Liver (tissue), 2 donors: ENCODE measurements at regions not wholly inside any gene's neighbourhood (a gene's known extent, or its start where the extent isn't known, plus 50 kb on each side); places are given as distances from the start of the nearest gene placed in this dataset.

Source experiments
- TF ChIP-seq, protein P1 (sequence below): IDR thresholded peaks from 2 replicates; pipeline ENCODE4 v1.6.1; 2016; ENCODE audit warnings: antibody characterized with exemption, mild to moderate bottlenecking
- TF ChIP-seq, protein P2 (sequence below): fragments of 150-350 bp; IDR thresholded peaks from 2 replicates; pipeline ENCODE4 v1.5.1; 2017; ENCODE audit warnings: improper control_type of control experiment, low read depth, low read length; ENCODE audit not compliant: missing input control
- donor health status: healthy.

DNA sequence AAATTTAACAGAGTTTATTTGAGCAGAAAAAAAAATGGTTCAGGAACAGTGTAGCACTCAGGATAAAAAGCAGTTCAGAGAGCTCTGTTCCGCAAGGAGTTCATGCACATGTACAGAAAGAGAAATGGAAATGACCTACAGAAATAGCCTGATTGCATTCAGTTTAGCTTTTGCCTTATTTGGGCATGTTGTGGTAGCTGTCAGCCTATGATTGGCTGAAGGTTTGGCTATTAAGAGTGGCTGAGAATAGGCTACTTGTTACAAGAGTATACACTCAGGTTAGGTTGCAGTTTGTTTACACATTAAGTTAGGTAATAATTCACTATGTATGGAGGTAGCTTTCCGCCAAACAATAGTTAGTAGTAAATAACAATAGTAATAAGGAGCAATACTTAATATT, 511.0 kb upstream of the TMPRSS15 start:
- TF ChIP-seq, protein P1, sequence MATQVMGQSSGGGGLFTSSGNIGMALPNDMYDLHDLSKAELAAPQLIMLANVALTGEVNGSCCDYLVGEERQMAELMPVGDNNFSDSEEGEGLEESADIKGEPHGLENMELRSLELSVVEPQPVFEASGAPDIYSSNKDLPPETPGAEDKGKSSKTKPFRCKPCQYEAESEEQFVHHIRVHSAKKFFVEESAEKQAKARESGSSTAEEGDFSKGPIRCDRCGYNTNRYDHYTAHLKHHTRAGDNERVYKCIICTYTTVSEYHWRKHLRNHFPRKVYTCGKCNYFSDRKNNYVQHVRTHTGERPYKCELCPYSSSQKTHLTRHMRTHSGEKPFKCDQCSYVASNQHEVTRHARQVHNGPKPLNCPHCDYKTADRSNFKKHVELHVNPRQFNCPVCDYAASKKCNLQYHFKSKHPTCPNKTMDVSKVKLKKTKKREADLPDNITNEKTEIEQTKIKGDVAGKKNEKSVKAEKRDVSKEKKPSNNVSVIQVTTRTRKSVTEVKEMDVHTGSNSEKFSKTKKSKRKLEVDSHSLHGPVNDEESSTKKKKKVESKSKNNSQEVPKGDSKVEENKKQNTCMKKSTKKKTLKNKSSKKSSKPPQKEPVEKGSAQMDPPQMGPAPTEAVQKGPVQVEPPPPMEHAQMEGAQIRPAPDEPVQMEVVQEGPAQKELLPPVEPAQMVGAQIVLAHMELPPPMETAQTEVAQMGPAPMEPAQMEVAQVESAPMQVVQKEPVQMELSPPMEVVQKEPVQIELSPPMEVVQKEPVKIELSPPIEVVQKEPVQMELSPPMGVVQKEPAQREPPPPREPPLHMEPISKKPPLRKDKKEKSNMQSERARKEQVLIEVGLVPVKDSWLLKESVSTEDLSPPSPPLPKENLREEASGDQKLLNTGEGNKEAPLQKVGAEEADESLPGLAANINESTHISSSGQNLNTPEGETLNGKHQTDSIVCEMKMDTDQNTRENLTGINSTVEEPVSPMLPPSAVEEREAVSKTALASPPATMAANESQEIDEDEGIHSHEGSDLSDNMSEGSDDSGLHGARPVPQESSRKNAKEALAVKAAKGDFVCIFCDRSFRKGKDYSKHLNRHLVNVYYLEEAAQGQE, result no peak
- TF ChIP-seq, protein P2, sequence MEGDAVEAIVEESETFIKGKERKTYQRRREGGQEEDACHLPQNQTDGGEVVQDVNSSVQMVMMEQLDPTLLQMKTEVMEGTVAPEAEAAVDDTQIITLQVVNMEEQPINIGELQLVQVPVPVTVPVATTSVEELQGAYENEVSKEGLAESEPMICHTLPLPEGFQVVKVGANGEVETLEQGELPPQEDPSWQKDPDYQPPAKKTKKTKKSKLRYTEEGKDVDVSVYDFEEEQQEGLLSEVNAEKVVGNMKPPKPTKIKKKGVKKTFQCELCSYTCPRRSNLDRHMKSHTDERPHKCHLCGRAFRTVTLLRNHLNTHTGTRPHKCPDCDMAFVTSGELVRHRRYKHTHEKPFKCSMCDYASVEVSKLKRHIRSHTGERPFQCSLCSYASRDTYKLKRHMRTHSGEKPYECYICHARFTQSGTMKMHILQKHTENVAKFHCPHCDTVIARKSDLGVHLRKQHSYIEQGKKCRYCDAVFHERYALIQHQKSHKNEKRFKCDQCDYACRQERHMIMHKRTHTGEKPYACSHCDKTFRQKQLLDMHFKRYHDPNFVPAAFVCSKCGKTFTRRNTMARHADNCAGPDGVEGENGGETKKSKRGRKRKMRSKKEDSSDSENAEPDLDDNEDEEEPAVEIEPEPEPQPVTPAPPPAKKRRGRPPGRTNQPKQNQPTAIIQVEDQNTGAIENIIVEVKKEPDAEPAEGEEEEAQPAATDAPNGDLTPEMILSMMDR, result no peak
